A549 (cell line): ENCODE measurements at regions not wholly inside any gene's neighbourhood (a gene's known extent, or its start where the extent isn't known, plus 50 kb on each side); places are given as distances from the start of the nearest gene placed in this dataset.

Experiments
- CBX8 ChIP-seq: fragments of 200-600 bp; sonication (generic); IDR thresholded peaks from 2 replicates; pipeline ENCODE4 v1.6.1; 2016
- CEBPB ChIP-seq, 2 experiments: fragments of >200 bp in 1 of 2; sonication (Bioruptor Twin) in 1 of 2; formaldehyde crosslinking in 1 of 2; IDR thresholded peaks; 2 replicates each; pipeline ENCODE4 v1.6.1; 2012 to 2016
- CTCF ChIP-seq: fragments of >200 bp; sonication (Bioruptor Twin); formaldehyde crosslinking; IDR thresholded peaks from 3 replicates; pipeline ENCODE4 v1.5.1; 2016
- EP300 ChIP-seq, 2 experiments: fragments of >200 bp; sonication (Bioruptor Twin); formaldehyde crosslinking; IDR thresholded peaks; 2 replicates in 1 of 2; 3 replicates in 1 of 2; pipeline ENCODE4 v1.6.1; 2016 to 2017
- ESRRA ChIP-seq: fragments of 150-350 bp; IDR thresholded peaks from 2 replicates; pipeline ENCODE4 v1.6.1; 2014; ENCODE audit warnings: mild to moderate bottlenecking, low read length, borderline replicate concordance
- POLR2A ChIP-seq: IDR thresholded peaks from 2 replicates; pipeline ENCODE4 v1.6.1; 2012; ENCODE audit warnings: mild to moderate bottlenecking, low read length
- RAD21 ChIP-seq, 2 experiments: fragments of >200 bp in 1 of 2; sonication (Bioruptor Twin) in 1 of 2; formaldehyde crosslinking in 1 of 2; IDR thresholded peaks in 1 of 2; conservative IDR thresholded peaks in 1 of 2; 2 replicates in 1 of 2; 3 replicates in 1 of 2; pipeline ENCODE4 v1.6.1; 2012 to 2018; ENCODE audit warnings: inconsistent platforms in 1 of 2
- RFX5 ChIP-seq: fragments of 450-650 bp; IDR thresholded peaks from 2 replicates; pipeline ENCODE4 v1.7.1; 2014; ENCODE audit warnings: antibody characterized with exemption, mild to moderate bottlenecking, moderate library complexity
- ZFP36 ChIP-seq: fragments of 450-650 bp; IDR thresholded peaks from 2 replicates; pipeline ENCODE4 v1.6.1; 2014; ENCODE audit warnings: borderline replicate concordance; ENCODE audit not compliant: partially characterized antibody
- TF ChIP-seq, protein P1 (sequence below): IDR thresholded peaks from 2 replicates; pipeline ENCODE4 v1.6.1; 2012

DNA sequence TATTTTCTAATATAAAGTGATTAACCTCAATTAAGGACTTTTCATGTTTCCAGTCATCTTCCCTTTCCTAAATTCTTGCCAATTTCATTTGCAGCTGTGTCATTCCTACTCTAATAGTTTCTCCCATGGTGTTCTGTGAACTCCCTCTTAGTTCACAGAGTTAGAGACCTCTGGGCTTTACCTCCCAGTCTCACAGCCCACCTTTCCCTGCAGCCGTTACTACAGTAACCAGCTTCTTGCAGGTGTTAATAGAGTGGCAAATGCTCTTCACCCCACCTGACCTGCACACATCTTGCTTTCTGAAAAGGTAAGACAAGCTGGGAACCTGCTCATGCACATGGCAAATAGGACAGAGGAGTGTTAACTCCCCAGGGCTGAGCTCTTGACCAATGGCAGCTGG is 250.1 kb downstream of the FBXO15 start:
- TF ChIP-seq ESRRA (no peak), CTCF (no peak), RFX5 (no peak), EP300 (IDR thresholded peaks at IDR 0.05) (no peak), CBX8 (no peak), POLR2A (no peak), ZFP36 (no peak), RAD21 (conservative IDR thresholded peaks at IDR 0.05 in 1 of 2, IDR thresholded peaks at IDR 0.05 in 1 of 2) (no peak), CEBPB (IDR thresholded peaks at IDR 0.05) (no peak)
- TF ChIP-seq, protein P1, sequence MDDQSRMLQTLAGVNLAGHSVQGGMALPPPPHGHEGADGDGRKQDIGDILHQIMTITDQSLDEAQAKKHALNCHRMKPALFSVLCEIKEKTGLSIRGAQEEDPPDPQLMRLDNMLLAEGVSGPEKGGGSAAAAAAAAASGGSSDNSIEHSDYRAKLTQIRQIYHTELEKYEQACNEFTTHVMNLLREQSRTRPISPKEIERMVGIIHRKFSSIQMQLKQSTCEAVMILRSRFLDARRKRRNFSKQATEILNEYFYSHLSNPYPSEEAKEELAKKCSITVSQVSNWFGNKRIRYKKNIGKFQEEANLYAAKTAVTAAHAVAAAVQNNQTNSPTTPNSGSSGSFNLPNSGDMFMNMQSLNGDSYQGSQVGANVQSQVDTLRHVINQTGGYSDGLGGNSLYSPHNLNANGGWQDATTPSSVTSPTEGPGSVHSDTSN: no peak
